Posterior cingulate gyrus (tissue), 11 donors: ENCODE measurements at regions not wholly inside any gene's neighbourhood (a gene's known extent, or its start where the extent isn't known, plus 50 kb on each side); places are given as distances from the start of the nearest gene placed in this dataset.
"Not testable (repeated sequence)": the region's sequence is repeated elsewhere in the genome, so short reads cannot be mapped to it uniquely, and the experiment has no call there.

ENCODE experiments used
- DNase-seq, 10 donors: peaks; one replicate each; pipeline versions ENCODE4 v3.0.0 to v3.0.0-alpha.2; 2020 to 2021; ENCODE audit warnings: mixed read lengths in 3 of 10
- intact Hi-C: fragments of 100-400 bp; cut with DNase I; formaldehyde crosslinking; loops from one replicate; pipeline ENCODE4 v1.15.1; 2023

GRCh38 chr14:46596236-46596635 is 55.3 kb downstream of the RPL10L start:
- DNase-seq, result no peak
- intact Hi-C loops, result no loop called here

- no peak for DNase-seq
- intact Hi-C loops, result loop anchor here (10.0 kb wide), 1 partner anchor 962 kb away; no protein-coding TSS in a partner anchor
Measured at GRCh38 chr14:46582826-46583225, 68.8 kb downstream of the RPL10L start.

GRCh38 chr14:46581036-46581671 is 70.4 kb downstream of the RPL10L start:
- intact Hi-C loops, result loop anchor here (10.0 kb wide), 1 partner anchor 964 kb away; no protein-coding TSS in a partner anchor
- peak in 3 of 10 donors; percentile 8 to 19 (median 11) for DNase-seq

GRCh38 chr14:46574978-46575375 is 76.6 kb downstream of the RPL10L start:
- intact Hi-C loops, result no loop called here
- no peak for DNase-seq

- intact Hi-C loops, result no loop called here
- no peak for DNase-seq
Measured at GRCh38 chr14:46574221-46574977, 77.2 kb downstream of the RPL10L start.

GRCh38 chr14:46573498-46573897 is 78.1 kb downstream of the RPL10L start:
- intact Hi-C loops, result no loop called here
- no peak for DNase-seq

- no peak for DNase-seq
- intact Hi-C loops, result no loop called here
Measured at GRCh38 chr14:46571970-46572369, 79.6 kb downstream of the RPL10L start.

GRCh38 chr14:46568161-46568560 is 83.4 kb downstream of the RPL10L start:
- DNase-seq, intact Hi-C loops: not testable (repeated sequence)

GRCh38 chr14:46550836-46551235 is 100.7 kb downstream of the RPL10L start:
- DNase-seq, result no peak
- intact Hi-C loops, result no loop called here

GRCh38 chr14:46540986-46541385 is 110.6 kb downstream of the RPL10L start:
- DNase-seq, result no peak
- intact Hi-C loops, result no loop called here

GRCh38 chr14:46519121-46519520 is 132.5 kb downstream of the RPL10L start:
- intact Hi-C loops, result no loop called here
- no peak for DNase-seq

GRCh38 chr14:46508752-46509151 is 142.8 kb downstream of the RPL10L start:
- intact Hi-C loops, result not testable (repeated sequence)
- DNase-seq, result peak in 2 of 10 donors; percentile 50 to 52

- no peak for DNase-seq
- intact Hi-C loops, result no loop called here
Measured at GRCh38 chr14:46499521-46499920, 152.1 kb downstream of the RPL10L start.

GRCh38 chr14:46496409-46496808 is 155.2 kb downstream of the RPL10L start:
- intact Hi-C loops, result no loop called here
- DNase-seq, result no peak

- intact Hi-C loops, result no loop called here
- no peak for DNase-seq
Measured at GRCh38 chr14:46490238-46490685, 161.3 kb downstream of the RPL10L start.

GRCh38 chr14:46488374-46488773 is 163.2 kb downstream of the RPL10L start:
- intact Hi-C loops, result no loop called here
- no peak for DNase-seq

- peak in 1 of 10 donors; percentile 40 for DNase-seq
- intact Hi-C loops, result no loop called here
Measured at GRCh38 chr14:46487582-46488350, 163.8 kb downstream of the RPL10L start.

- intact Hi-C loops, result no loop called here
- DNase-seq, result no peak
Measured at GRCh38 chr14:46482200-46482599, 169.4 kb downstream of the RPL10L start.

- intact Hi-C loops, result no loop called here
- no peak for DNase-seq
Measured at GRCh38 chr14:46480817-46481216, 170.8 kb downstream of the RPL10L start.

- intact Hi-C loops, result no loop called here
- DNase-seq, result no peak
Measured at GRCh38 chr14:46472261-46472660, 179.3 kb downstream of the RPL10L start.

- intact Hi-C loops, result no loop called here
- no peak for DNase-seq
Measured at GRCh38 chr14:46464341-46464740, 187.2 kb downstream of the RPL10L start.
